SKM-1 (cell line): ENCODE measurements at regions not wholly inside any gene's neighbourhood (a gene's known extent, or its start where the extent isn't known, plus 50 kb on each side); places are given as distances from the start of the nearest gene placed in this dataset.
"Not testable (repeated sequence)": the region's sequence is repeated elsewhere in the genome, so short reads cannot be mapped to it uniquely, and the experiment has no call there.

Experiments used
- DNase-seq: peaks from one replicate; lab custom pipeline; 2025; ENCODE audit not compliant: unreplicated experiment; lab: John Stamatoyannopoulos, UW

GRCh38 chr12:92406404-92407070 lies 260.9 kb upstream of the BTG1 start:
- not testable (repeated sequence) for DNase-seq

GRCh38 chr12:92405801-92406251 lies 260.2 kb upstream of the BTG1 start:
- DNase-seq, result not testable (repeated sequence)

GRCh38 chr12:92404921-92405320 lies 259.3 kb upstream of the BTG1 start:
- no peak for DNase-seq

- no peak for DNase-seq
Measured at GRCh38 chr12:92404259-92404894, 258.7 kb upstream of the BTG1 start.

GRCh38 chr12:92403210-92404175 lies 257.8 kb upstream of the BTG1 start:
- no peak for DNase-seq

- DNase-seq, result no peak
Measured at GRCh38 chr12:92402415-92402814, 256.8 kb upstream of the BTG1 start.

- no peak for DNase-seq
Measured at GRCh38 chr12:92400006-92400405, 254.4 kb upstream of the BTG1 start.

GRCh38 chr12:92398565-92399309 lies 253.1 kb upstream of the BTG1 start:
- DNase-seq, result no peak

- no peak for DNase-seq
Measured at GRCh38 chr12:92396647-92397252, 251.1 kb upstream of the BTG1 start.

- DNase-seq, result no peak
Measured at GRCh38 chr12:92395322-92395721, 249.7 kb upstream of the BTG1 start.

GRCh38 chr12:92394895-92395294 lies 249.2 kb upstream of the BTG1 start:
- DNase-seq, result no peak

GRCh38 chr12:92393504-92393903 lies 247.9 kb upstream of the BTG1 start:
- DNase-seq, result no peak

- not testable (repeated sequence) for DNase-seq
Measured at GRCh38 chr12:92391726-92392125, 246.1 kb upstream of the BTG1 start.

GRCh38 chr12:92389466-92389865 lies 243.8 kb upstream of the BTG1 start:
- DNase-seq, result no peak

GRCh38 chr12:92385296-92385695 lies 239.7 kb upstream of the BTG1 start:
- no peak for DNase-seq

GRCh38 chr12:92384571-92384970 lies 238.9 kb upstream of the BTG1 start:
- no peak for DNase-seq

- DNase-seq, result no peak
Measured at GRCh38 chr12:92382383-92382878, 236.8 kb upstream of the BTG1 start.

- DNase-seq, result no peak
Measured at GRCh38 chr12:92381856-92382255, 236.2 kb upstream of the BTG1 start.

- DNase-seq, result no peak
Measured at GRCh38 chr12:92378682-92379479, 233.2 kb upstream of the BTG1 start.
